ENCODE measurements at regions not wholly inside any gene's neighbourhood (a gene's known extent, or its start where the extent isn't known, plus 50 kb on each side); places are given as distances from the start of the nearest gene placed in this dataset.

GRCh38 chr2:212930556-212931260 lies 220.7 kb downstream of the IKZF2 start:
- no peaks in the 10 kb centered on the region for H3K9me3 ChIP-seq
- H3K4me1 ChIP-seq: peaks cover 18% of the 10 kb centered on the region; the same call in 1 of the 2 replicates
- Mint-ChIP-seq H3K27me3 (ENCODE audit: insufficient read depth, unreplicated experiment) (no peaks in the 10 kb centered on the region), H3K27ac (ENCODE audit: unreplicated experiment) (no peak overlapping the region), H3K4me3 (ENCODE audit: unreplicated experiment) (no peak overlapping the region), H3K36me3 (ENCODE audit: insufficient read depth, unreplicated experiment) (no peaks in the 10 kb centered on the region), H3K4me1 (ENCODE audit: low read depth, unreplicated experiment) (peaks cover 18% of the 10 kb centered on the region), H3K9me3 (ENCODE audit: unreplicated experiment) (no peaks in the 10 kb centered on the region)
- no peak for TF ChIP-seq CTCF (IDR thresholded peaks at IDR 0.05; ENCODE audit: insufficient read depth in 1 of 2, low read depth in 1 of 2, low read length in 1 of 2, severe bottlenecking in 1 of 2, unreplicated experiment in 1 of 2)
- CTCF ChIA-PET: no interaction called here
- no peaks in the 10 kb centered on the region for H3K27me3 ChIP-seq (replicated peaks; ENCODE audit: control insufficient read depth, insufficient read depth, low read length)
- intact Hi-C loops (cut with micrococcal nuclease; ENCODE audit: unreplicated experiment): no loop called here
- H3K4me3 ChIP-seq (ENCODE audit: low read depth, low read length): no peak overlapping the region
- H3K36me3 ChIP-seq (ENCODE audit: control insufficient read depth, insufficient read depth, low read length): no peaks in the 10 kb centered on the region
- BruUV-seq (replicated peaks): no TSS peak
- POLR2A ChIA-PET: no interaction called here
- DNase-seq: no peak

GRCh38 chr2:212929971-212930370 lies 221.4 kb downstream of the IKZF2 start:
- Histone ChIP-seq H3K9me3 (peaks cover 4% of the 10 kb centered on the region; the same call in 1 of the 2 replicates), H3K4me1 (peaks cover 18% of the 10 kb centered on the region; the same call in 1 of the 2 replicates), H3K4me3 (ENCODE audit: low read depth, low read length) (no peak overlapping the region), H3K27me3 (replicated peaks; ENCODE audit: control insufficient read depth, insufficient read depth, low read length) (no peaks in the 10 kb centered on the region), H3K36me3 (ENCODE audit: control insufficient read depth, insufficient read depth, low read length) (no peaks in the 10 kb centered on the region)
- DNase-seq: no peak
- TF ChIP-seq CTCF (IDR thresholded peaks at IDR 0.05; ENCODE audit: insufficient read depth in 1 of 2, low read depth in 1 of 2, low read length in 1 of 2, severe bottlenecking in 1 of 2, unreplicated experiment in 1 of 2): no peak
- H3K36me3 Mint-ChIP-seq (ENCODE audit: insufficient read depth, unreplicated experiment): no peaks in the 10 kb centered on the region
- no peak overlapping the region for H3K4me3 Mint-ChIP-seq (ENCODE audit: unreplicated experiment)
- no peak overlapping the region for H3K27ac Mint-ChIP-seq (ENCODE audit: unreplicated experiment)
- intact Hi-C loops (cut with micrococcal nuclease; ENCODE audit: unreplicated experiment): no loop called here
- no TSS peak for BruUV-seq (replicated peaks)
- ChIA-PET POLR2A (no interaction called here), CTCF (no interaction called here)
- peaks cover 18% of the 10 kb centered on the region for H3K4me1 Mint-ChIP-seq (ENCODE audit: low read depth, unreplicated experiment)
- no peaks in the 10 kb centered on the region for H3K27me3 Mint-ChIP-seq (ENCODE audit: insufficient read depth, unreplicated experiment)
- H3K9me3 Mint-ChIP-seq (ENCODE audit: unreplicated experiment): peaks cover 4% of the 10 kb centered on the region

- Mint-ChIP-seq H3K27me3 (ENCODE audit: insufficient read depth, unreplicated experiment) (no peaks in the 10 kb centered on the region), H3K4me3 (ENCODE audit: unreplicated experiment) (no peak overlapping the region), H3K27ac (ENCODE audit: unreplicated experiment) (no peak overlapping the region), H3K9me3 (ENCODE audit: unreplicated experiment) (peaks cover 9% of the 10 kb centered on the region), H3K4me1 (ENCODE audit: low read depth, unreplicated experiment) (peaks cover 11% of the 10 kb centered on the region), H3K36me3 (ENCODE audit: insufficient read depth, unreplicated experiment) (no peaks in the 10 kb centered on the region)
- Histone ChIP-seq H3K9me3 (peaks cover 5% of the 10 kb centered on the region; the same call in 1 of the 2 replicates), H3K4me1 (peaks cover 15% of the 10 kb centered on the region; the same call in 1 of the 2 replicates), H3K36me3 (ENCODE audit: control insufficient read depth, insufficient read depth, low read length) (no peaks in the 10 kb centered on the region), H3K27me3 (replicated peaks; ENCODE audit: control insufficient read depth, insufficient read depth, low read length) (no peaks in the 10 kb centered on the region), H3K4me3 (ENCODE audit: low read depth, low read length) (no peak overlapping the region)
- DNase-seq: no peak
- intact Hi-C loops (cut with micrococcal nuclease; ENCODE audit: unreplicated experiment): no loop called here
- ChIA-PET POLR2A (no interaction called here), CTCF (no interaction called here)
- no peak for TF ChIP-seq CTCF (IDR thresholded peaks at IDR 0.05; ENCODE audit: insufficient read depth in 1 of 2, low read depth in 1 of 2, low read length in 1 of 2, severe bottlenecking in 1 of 2, unreplicated experiment in 1 of 2)
- BruUV-seq (replicated peaks): no TSS peak
Measured at GRCh38 chr2:212929116-212929515, 222.3 kb downstream of the IKZF2 start.

Data from Caco-2 (cell line).